ENCODE measurements at regions not wholly inside any gene's neighbourhood (a gene's known extent, or its start where the extent isn't known, plus 50 kb on each side); places are given as distances from the start of the nearest gene placed in this dataset.
"Not testable (repeated sequence)": the region's sequence is repeated elsewhere in the genome, so short reads cannot be mapped to it uniquely, and the experiment has no call there.

DNA sequence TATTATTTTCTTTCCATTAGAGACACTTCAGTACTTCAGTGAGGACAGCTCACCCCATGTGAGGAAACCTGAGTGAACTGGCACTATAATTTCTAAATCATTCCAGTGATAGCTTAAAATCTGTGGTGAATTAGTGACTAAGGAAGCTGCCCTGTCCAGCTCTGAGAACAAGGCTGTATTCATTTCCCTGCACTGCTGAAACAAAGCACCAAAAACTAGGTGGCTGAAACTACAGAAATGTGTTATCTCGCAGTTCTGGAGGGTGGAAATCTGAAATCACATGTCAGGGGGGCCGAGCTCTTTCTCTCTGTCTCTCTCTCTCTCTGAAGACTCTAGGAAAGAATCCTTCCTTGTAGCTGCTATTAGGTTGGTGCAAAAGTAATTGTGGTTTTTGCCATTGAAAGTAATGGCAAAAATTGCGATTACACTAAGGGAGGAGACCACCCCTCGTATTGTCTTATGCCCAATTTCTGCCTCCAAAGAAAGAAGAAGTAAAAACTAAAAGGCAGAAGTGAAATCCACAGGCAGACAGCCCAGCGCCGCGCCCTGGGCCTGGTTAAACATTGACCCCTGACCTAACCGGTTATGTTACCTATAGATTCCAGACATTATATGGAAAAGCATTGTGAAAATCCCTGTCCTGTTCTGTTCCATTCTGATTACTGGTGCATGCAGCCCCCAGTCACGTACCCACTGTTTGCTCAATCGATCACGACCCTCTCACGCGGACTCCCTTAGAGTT is 153.0 kb upstream of the LRRN1 start:
- intact Hi-C loops (cut with DNase I), result not testable (repeated sequence)
- WGBS, 2 donors, result 87 to 92% methylated on average over 13 of the region's 13 CpGs

DNA sequence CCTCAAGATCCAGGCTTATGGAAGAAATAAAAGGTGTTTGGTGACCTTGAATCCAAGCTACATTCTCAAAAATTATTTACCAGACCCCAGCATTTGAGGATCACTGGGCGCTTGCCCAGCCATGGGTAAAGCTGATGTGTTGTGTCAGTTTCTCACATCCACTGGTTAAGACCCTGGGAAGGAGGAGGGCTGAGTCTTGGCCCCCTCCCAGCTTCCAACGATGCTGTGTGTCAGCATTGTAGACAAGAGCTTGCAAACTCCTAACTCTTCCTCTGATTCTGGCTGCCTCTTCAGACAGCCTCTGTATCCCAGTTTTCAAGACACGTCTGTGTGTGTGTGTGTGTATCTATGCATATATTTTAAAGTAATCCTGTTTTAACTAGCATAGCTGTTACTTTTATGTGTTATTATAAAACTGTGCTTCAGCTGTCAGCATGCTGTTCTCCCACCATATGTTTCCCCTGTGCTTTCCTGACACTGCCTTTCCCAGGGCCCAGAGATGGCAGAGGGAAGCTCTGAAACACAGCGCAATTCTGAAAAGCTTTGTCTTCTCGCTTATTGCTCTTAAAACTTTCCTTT is 157.3 kb upstream of the LRRN1 start:
- Histone ChIP-seq H3K4me3 (ENCODE audit: low read length in 2 of 2) (no peak overlapping the region), H3K36me3 (ENCODE audit: control insufficient read depth in 1 of 2, insufficient read depth in 2 of 2, low read length in 1 of 2) (no peaks in the 10 kb centered on the region), H3K9me3 (ENCODE audit: control insufficient read depth, low read length) (no peaks in the 10 kb centered on the region), H3K27me3 (ENCODE audit: control insufficient read depth in 1 of 2, insufficient read depth in 2 of 2, low read length in 1 of 2) (no peaks in the 10 kb centered on the region), H3K4me1 (ENCODE audit: control insufficient read depth in 1 of 2, insufficient read depth in 2 of 2, low read length in 2 of 2) (no peaks in the 10 kb centered on the region), H3K27ac (ENCODE audit: low read depth in 1 of 2, low read length in 2 of 2) (no peak overlapping the region)
- 75 to 83% methylated on average over 5 of the region's 5 CpGs for WGBS, 2 donors
- ATAC-seq (ENCODE audit: low FRiP score) (no peak), DNase-seq (no peak)
- intact Hi-C loops (cut with DNase I), result no loop called here

More for the DNA sequence above, 153.0 kb upstream of the LRRN1 start:
- H3K27me3 ChIP-seq (ENCODE audit: control insufficient read depth in 1 of 2, insufficient read depth in 2 of 2, low read length in 1 of 2); DNase-seq; ATAC-seq (ENCODE audit: low FRiP score); H3K4me1 ChIP-seq (ENCODE audit: control insufficient read depth in 1 of 2, insufficient read depth in 2 of 2, low read length in 2 of 2); H3K36me3 ChIP-seq (ENCODE audit: control insufficient read depth in 1 of 2, insufficient read depth in 2 of 2, low read length in 1 of 2); H3K27ac ChIP-seq (ENCODE audit: low read depth in 1 of 2, low read length in 2 of 2); H3K9me3 ChIP-seq (ENCODE audit: control insufficient read depth, low read length); H3K4me3 ChIP-seq (ENCODE audit: low read length in 2 of 2): not testable (repeated sequence)

DNA sequence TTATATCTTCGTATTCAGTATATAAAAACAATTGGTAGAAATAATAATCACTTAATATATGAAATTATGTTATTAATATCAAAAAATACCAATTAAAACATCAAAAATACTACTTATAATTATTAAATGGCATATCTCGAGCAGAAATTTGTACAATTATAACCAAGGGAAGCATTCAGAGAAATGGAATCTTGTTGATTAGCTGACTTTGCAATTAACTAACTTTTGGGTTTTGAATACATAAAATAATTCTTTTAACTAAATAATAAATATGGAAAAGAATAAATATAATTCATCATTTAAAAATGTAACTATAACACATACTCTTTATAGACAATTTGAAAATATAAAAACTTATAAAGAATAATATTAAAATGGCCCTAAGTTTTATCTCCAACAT is 160.2 kb upstream of the LRRN1 start:
- ATAC-seq (ENCODE audit: low FRiP score), result no peak
- intact Hi-C loops (cut with DNase I), result no loop called here
- H3K36me3 ChIP-seq (ENCODE audit: control insufficient read depth in 1 of 2, insufficient read depth in 2 of 2, low read length in 1 of 2), result no peaks in the 10 kb centered on the region
- WGBS, 2 donors, result 92 to 94% methylated on average over 2 of the region's 2 CpGs
- no peaks in the 10 kb centered on the region for H3K9me3 ChIP-seq (ENCODE audit: control insufficient read depth, low read length)
- no peaks in the 10 kb centered on the region for H3K4me1 ChIP-seq (ENCODE audit: control insufficient read depth in 1 of 2, insufficient read depth in 2 of 2, low read length in 2 of 2)
- H3K27me3 ChIP-seq (ENCODE audit: control insufficient read depth in 1 of 2, insufficient read depth in 2 of 2, low read length in 1 of 2), result no peaks in the 10 kb centered on the region
- H3K27ac ChIP-seq (ENCODE audit: low read depth in 1 of 2, low read length in 2 of 2), result no peak overlapping the region
- no peak for DNase-seq
- H3K4me3 ChIP-seq (ENCODE audit: low read length in 2 of 2), result no peak overlapping the region

DNA sequence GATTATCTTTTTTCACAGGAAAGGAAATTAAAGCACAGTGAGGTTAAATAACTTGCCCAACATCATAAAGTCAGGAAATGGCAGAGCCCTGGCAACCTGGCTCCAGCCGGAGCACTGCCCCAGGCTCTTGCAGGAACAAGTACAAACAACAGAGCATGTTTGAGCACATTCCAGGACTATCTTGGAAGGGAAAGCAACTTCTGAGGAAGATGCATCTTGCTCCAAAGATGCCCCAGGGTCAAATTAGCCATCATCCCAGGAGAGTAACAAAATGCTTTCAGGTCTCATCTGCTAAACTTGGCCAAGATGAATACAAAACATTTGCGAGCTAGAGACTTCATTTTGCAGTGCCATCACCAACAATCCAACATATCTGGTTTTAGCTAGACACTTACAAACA is 162.4 kb upstream of the LRRN1 start:
- no peak overlapping the region for H3K4me3 ChIP-seq (ENCODE audit: low read length in 2 of 2)
- no peaks in the 10 kb centered on the region for H3K4me1 ChIP-seq (ENCODE audit: control insufficient read depth in 1 of 2, insufficient read depth in 2 of 2, low read length in 2 of 2)
- peaks cover 1% of the 10 kb centered on the region for H3K9me3 ChIP-seq (ENCODE audit: control insufficient read depth, low read length)
- H3K27me3 ChIP-seq (ENCODE audit: control insufficient read depth in 1 of 2, insufficient read depth in 2 of 2, low read length in 1 of 2), result no peaks in the 10 kb centered on the region
- no peaks in the 10 kb centered on the region for H3K36me3 ChIP-seq (ENCODE audit: control insufficient read depth in 1 of 2, insufficient read depth in 2 of 2, low read length in 1 of 2)
- WGBS, 2 donors, result 73 to 74% methylated on average over 2 of the region's 2 CpGs
- ATAC-seq (ENCODE audit: low FRiP score) (no peak), DNase-seq (no peak)
- H3K27ac ChIP-seq (ENCODE audit: low read depth in 1 of 2, low read length in 2 of 2), result no peak overlapping the region
- intact Hi-C loops (cut with DNase I), result no loop called here

DNA sequence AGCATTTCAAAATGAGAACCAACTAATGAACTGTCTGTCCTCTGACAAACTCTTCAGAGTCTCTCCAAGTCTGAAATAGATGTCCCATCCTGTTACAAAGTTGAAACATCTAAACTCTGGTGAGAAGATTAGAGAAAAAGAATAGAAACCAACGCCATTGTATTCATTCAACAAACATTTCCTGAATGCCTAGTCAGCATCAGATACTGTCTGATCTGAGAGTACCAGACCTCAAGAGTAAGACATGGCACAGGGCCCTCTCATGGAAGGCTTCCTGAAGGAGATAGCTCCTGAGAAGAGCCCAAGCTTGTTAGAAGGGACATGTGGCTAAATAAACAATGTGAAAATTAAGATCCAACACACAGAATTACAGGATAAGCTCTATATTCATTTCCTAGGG is 164.1 kb upstream of the LRRN1 start:
- Histone ChIP-seq H3K36me3 (ENCODE audit: control insufficient read depth in 1 of 2, insufficient read depth in 2 of 2, low read length in 1 of 2) (no peaks in the 10 kb centered on the region), H3K9me3 (ENCODE audit: control insufficient read depth, low read length) (peaks cover 1% of the 10 kb centered on the region), H3K27me3 (ENCODE audit: control insufficient read depth in 1 of 2, insufficient read depth in 2 of 2, low read length in 1 of 2) (no peaks in the 10 kb centered on the region), H3K4me3 (ENCODE audit: low read length in 2 of 2) (no peak overlapping the region), H3K4me1 (ENCODE audit: control insufficient read depth in 1 of 2, insufficient read depth in 2 of 2, low read length in 2 of 2) (no peaks in the 10 kb centered on the region), H3K27ac (ENCODE audit: low read depth in 1 of 2, low read length in 2 of 2) (no peak overlapping the region)
- no peak for DNase-seq
- WGBS, 2 donors, result 87 to 94% methylated on average over 1 of the region's 1 CpG
- intact Hi-C loops (cut with DNase I), result no loop called here
- ATAC-seq (ENCODE audit: low FRiP score), result no peak

DNA sequence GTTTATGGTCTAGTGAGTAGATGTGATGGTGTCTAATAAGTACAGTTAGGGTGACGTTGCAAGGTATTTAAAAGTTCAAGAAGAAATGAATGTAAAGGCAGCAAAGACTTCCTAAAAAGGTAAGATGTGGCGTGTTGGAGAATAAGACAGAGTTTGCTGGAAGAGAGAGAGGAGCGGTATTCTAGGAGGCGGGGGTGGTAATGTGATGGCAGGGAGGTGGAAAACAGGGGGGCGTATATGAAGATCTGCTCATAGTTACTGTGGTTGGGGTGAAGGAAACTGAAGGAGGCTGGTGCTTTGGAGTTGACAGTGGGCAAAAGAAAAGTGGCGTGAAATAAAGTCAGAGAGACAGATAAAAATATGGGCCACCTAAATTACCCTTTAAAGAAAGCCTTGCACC is 164.9 kb upstream of the LRRN1 start:
- Histone ChIP-seq H3K27ac (ENCODE audit: low read depth in 1 of 2, low read length in 2 of 2) (no peak overlapping the region), H3K4me3 (ENCODE audit: low read length in 2 of 2) (no peak overlapping the region), H3K9me3 (ENCODE audit: control insufficient read depth, low read length) (peaks cover 1% of the 10 kb centered on the region), H3K27me3 (ENCODE audit: control insufficient read depth in 1 of 2, insufficient read depth in 2 of 2, low read length in 1 of 2) (no peaks in the 10 kb centered on the region), H3K4me1 (ENCODE audit: control insufficient read depth in 1 of 2, insufficient read depth in 2 of 2, low read length in 2 of 2) (no peaks in the 10 kb centered on the region), H3K36me3 (ENCODE audit: control insufficient read depth in 1 of 2, insufficient read depth in 2 of 2, low read length in 1 of 2) (no peaks in the 10 kb centered on the region)
- DNase-seq (no peak), ATAC-seq (ENCODE audit: low FRiP score) (no peak)
- WGBS, 2 donors, result 96% methylated on average over 6 of the region's 6 CpGs
- intact Hi-C loops (cut with DNase I), result no loop called here

DNA sequence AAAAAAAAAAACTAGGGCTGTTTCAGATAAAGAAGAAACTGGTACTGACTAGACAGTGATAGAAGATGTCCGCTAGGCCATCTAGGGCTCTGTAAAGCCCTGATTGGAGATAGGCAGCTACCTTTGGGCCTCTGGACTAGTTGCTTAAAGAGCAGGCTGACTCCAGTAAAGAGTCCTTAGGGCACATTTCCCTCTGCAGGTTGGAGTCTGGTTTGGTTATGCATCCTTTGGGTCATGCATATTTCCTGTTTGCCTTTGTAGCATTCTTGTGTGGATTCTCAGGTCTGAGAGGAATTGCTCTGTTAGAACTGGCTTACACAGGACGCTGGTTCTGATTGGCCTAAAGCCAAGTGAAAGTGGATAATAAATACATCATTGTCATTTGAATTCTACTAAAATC is 165.5 kb upstream of the LRRN1 start:
- Histone ChIP-seq H3K4me1 (ENCODE audit: control insufficient read depth in 1 of 2, insufficient read depth in 2 of 2, low read length in 2 of 2) (no peaks in the 10 kb centered on the region), H3K27me3 (ENCODE audit: control insufficient read depth in 1 of 2, insufficient read depth in 2 of 2, low read length in 1 of 2) (no peaks in the 10 kb centered on the region), H3K4me3 (ENCODE audit: low read length in 2 of 2) (no peak overlapping the region), H3K36me3 (ENCODE audit: control insufficient read depth in 1 of 2, insufficient read depth in 2 of 2, low read length in 1 of 2) (no peaks in the 10 kb centered on the region), H3K27ac (ENCODE audit: low read depth in 1 of 2, low read length in 2 of 2) (no peak overlapping the region), H3K9me3 (ENCODE audit: control insufficient read depth, low read length) (peaks cover 1% of the 10 kb centered on the region)
- intact Hi-C loops (cut with DNase I), result no loop called here
- no peak for DNase-seq
- ATAC-seq (ENCODE audit: low FRiP score), result no peak
- WGBS, 2 donors, result 69 to 74% methylated on average over 2 of the region's 2 CpGs

DNA sequence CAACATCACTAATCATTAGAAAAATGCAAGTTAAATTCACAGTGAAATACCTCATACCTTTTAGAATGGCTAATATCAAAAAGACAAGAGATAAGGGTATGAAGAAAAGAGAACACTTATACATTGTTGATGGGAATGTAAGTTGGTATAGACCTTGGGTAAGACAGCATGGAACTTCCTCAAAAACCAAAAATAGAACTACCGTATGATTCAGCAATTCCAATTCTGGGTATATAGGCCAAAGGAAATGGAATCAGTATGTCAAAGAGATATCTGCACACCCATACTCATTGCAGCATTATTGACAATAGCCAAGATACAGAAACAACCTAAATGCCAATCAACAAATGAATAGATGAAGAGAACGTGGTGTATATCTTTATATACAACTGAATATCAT is 166.8 kb upstream of the LRRN1 start:
- DNase-seq (no peak), ATAC-seq (ENCODE audit: low FRiP score) (no peak)
- H3K9me3 ChIP-seq (ENCODE audit: control insufficient read depth, low read length), result peaks cover 1% of the 10 kb centered on the region
- 91% methylated on average over 2 of the region's 2 CpGs for WGBS, 2 donors
- intact Hi-C loops (cut with DNase I), result no loop called here
- H3K4me1 ChIP-seq (ENCODE audit: control insufficient read depth in 1 of 2, insufficient read depth in 2 of 2, low read length in 2 of 2), result no peaks in the 10 kb centered on the region
- no peak overlapping the region for H3K4me3 ChIP-seq (ENCODE audit: low read length in 2 of 2)
- H3K27ac ChIP-seq (ENCODE audit: low read depth in 1 of 2, low read length in 2 of 2), result no peak overlapping the region
- no peaks in the 10 kb centered on the region for H3K36me3 ChIP-seq (ENCODE audit: control insufficient read depth in 1 of 2, insufficient read depth in 2 of 2, low read length in 1 of 2)
- no peaks in the 10 kb centered on the region for H3K27me3 ChIP-seq (ENCODE audit: control insufficient read depth in 1 of 2, insufficient read depth in 2 of 2, low read length in 1 of 2)

DNA sequence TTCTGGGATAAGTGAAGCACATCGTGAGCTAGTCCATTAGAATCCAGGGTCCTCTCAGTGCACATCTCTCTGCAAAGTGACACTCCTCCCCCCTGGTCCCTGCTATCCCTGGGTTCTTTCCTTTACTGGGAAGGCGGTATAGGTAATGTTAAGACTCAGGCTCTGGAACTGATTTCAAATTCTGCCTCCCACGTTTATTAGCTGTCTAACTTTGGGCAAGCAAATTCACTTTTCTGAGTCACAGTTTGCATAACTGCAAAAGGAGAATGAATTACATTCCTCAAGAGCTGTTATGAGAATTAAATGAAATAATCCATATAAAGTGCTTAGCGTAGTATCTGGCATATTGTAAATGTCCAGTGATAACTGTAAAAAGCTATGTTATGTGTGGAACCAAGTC is 168.1 kb upstream of the LRRN1 start:
- H3K9me3 ChIP-seq (ENCODE audit: control insufficient read depth, low read length), result peaks cover 1% of the 10 kb centered on the region
- no peak for ATAC-seq (ENCODE audit: low FRiP score)
- 75 to 78% methylated on average over 4 of the region's 4 CpGs for WGBS, 2 donors
- H3K27me3 ChIP-seq (ENCODE audit: control insufficient read depth in 1 of 2, insufficient read depth in 2 of 2, low read length in 1 of 2), result no peaks in the 10 kb centered on the region
- H3K27ac ChIP-seq (ENCODE audit: low read depth in 1 of 2, low read length in 2 of 2), result no peak overlapping the region
- no peak for DNase-seq
- H3K4me3 ChIP-seq (ENCODE audit: low read length in 2 of 2), result no peak overlapping the region
- H3K4me1 ChIP-seq (ENCODE audit: control insufficient read depth in 1 of 2, insufficient read depth in 2 of 2, low read length in 2 of 2), result no peaks in the 10 kb centered on the region
- intact Hi-C loops (cut with DNase I), result no loop called here
- no peaks in the 10 kb centered on the region for H3K36me3 ChIP-seq (ENCODE audit: control insufficient read depth in 1 of 2, insufficient read depth in 2 of 2, low read length in 1 of 2)

Measured in aorta (tissue), 5 donors.